Peyer's patch (tissue), 4 donors: ENCODE measurements at regions not wholly inside any gene's neighbourhood (a gene's known extent, or its start where the extent isn't known, plus 50 kb on each side); places are given as distances from the start of the nearest gene placed in this dataset.

Experiments
- DNase-seq, 3 donors: peaks; one replicate each; pipeline ENCODE4 v3.0.0-alpha.2; 2017 to 2019
- H3K27ac ChIP-seq, 4 donors: fragments of 200-600 bp; sonication (generic); one replicate each; pipeline ENCODE4 v1.5.1; 2016 to 2019
- H3K27me3 ChIP-seq, 2 donors: fragments of 200-600 bp; sonication (generic); one replicate each; pipeline ENCODE4 v1.5.1; 2019
- H3K36me3 ChIP-seq, 3 donors: fragments of 200-600 bp; sonication (generic); one replicate each; pipeline ENCODE4 v1.5.1; 2016 to 2019
- H3K4me1 ChIP-seq, 4 donors: fragments of 200-600 bp; sonication (generic); one replicate each; pipeline ENCODE4 v1.5.1; 2016 to 2019
- H3K4me3 ChIP-seq, 4 donors: fragments of 200-600 bp; sonication (generic); 1 replicate in 3 of 4; 2 replicates in 1 of 4; pipeline ENCODE4 v1.5.1; 2016 to 2019; ENCODE audit warnings: mild to moderate bottlenecking in 1 of 4
- H3K9me3 ChIP-seq, 4 donors: fragments of 200-600 bp; sonication (generic); one replicate each; pipeline ENCODE4 v1.5.1; 2016 to 2019; ENCODE audit warnings: mild to moderate bottlenecking in 1 of 4
- POLR2A ChIP-seq, 2 donors: fragments of 450-650 bp; IDR thresholded peaks; one replicate each; pipeline ENCODE4 v1.5.1; 2017; ENCODE audit warnings: antibody characterized with exemption in 2 of 2, mild to moderate bottlenecking in 2 of 2, moderate library complexity in 2 of 2
- TF ChIP-seq, protein P1 (sequence below), 6 experiments: fragments of 450-650 bp in 4 of 6; fragments of 200-600 bp in 2 of 6; sonication (generic) in 1 of 6; IDR thresholded peaks; one replicate each; pipeline ENCODE4 v1.5.1; 2017 to 2019; ENCODE audit warnings: antibody characterized with exemption in 6 of 6, mild to moderate bottlenecking in 3 of 6, moderate library complexity in 1 of 6

DNA sequence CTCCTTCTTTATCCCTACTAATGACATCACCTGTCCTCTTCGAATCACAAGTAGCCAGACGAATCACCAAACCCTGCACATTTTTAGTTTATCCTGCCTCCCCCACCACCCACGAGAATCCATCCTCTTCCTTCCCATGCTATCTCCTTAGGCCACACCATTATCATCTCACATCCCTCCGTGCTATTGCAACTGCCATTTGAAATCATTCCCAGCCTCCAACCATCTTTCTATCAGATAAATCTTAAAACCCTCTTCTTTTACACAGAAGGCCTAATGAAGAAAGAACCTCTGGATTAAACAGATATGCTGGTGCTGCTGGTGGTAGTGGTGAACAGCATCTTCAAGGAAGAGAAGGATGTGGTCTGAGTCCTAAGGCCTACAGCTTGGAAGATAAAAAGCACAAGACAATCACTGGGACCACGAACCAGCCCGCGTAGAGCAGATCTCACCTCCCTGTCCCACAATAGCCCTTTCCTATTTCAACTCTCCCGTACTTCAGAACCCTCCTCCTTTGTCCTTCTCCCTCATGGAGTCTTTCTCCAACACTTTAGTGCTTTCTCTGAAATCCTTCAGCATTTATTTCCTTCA is 403.1 kb downstream of the SFMBT2 start:
- no peaks in the 10 kb centered on the region for H3K36me3 ChIP-seq
- no peak for DNase-seq
- no peak overlapping the region for H3K4me3 ChIP-seq
- H3K4me1 ChIP-seq, result no peaks in the 10 kb centered on the region
- no peak for TF ChIP-seq POLR2A (IDR thresholded peaks at IDR 0.05)
- H3K27me3 ChIP-seq, result no peaks in the 10 kb centered on the region
- no peaks in the 10 kb centered on the region for H3K9me3 ChIP-seq
- H3K27ac ChIP-seq, result no peak overlapping the region

DNA sequence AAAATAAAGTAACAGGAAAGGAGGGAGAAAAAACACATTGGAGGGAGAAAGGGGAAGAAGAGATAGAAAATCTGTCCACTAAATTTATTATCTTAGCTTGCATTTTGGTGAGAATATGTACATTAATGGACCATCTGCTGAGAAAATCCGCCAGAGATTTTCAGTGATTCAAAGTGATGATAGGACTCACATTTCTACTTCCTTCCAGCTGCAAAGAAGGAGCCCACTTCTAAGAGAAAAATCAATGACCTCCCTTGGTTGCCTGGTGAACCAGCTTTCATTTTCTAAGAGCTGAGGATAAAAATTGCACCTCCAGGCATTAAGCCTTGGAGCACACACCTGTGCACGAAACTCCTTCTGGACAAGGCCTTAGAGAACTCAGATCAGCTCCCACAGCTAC is 404.3 kb downstream of the SFMBT2 start:
- H3K27ac ChIP-seq, result no peak overlapping the region
- no peak for DNase-seq
- H3K4me3 ChIP-seq, result no peak overlapping the region
- H3K4me1 ChIP-seq, result no peaks in the 10 kb centered on the region
- H3K9me3 ChIP-seq, result no peaks in the 10 kb centered on the region
- H3K27me3 ChIP-seq, result no peaks in the 10 kb centered on the region
- TF ChIP-seq, protein P1, sequence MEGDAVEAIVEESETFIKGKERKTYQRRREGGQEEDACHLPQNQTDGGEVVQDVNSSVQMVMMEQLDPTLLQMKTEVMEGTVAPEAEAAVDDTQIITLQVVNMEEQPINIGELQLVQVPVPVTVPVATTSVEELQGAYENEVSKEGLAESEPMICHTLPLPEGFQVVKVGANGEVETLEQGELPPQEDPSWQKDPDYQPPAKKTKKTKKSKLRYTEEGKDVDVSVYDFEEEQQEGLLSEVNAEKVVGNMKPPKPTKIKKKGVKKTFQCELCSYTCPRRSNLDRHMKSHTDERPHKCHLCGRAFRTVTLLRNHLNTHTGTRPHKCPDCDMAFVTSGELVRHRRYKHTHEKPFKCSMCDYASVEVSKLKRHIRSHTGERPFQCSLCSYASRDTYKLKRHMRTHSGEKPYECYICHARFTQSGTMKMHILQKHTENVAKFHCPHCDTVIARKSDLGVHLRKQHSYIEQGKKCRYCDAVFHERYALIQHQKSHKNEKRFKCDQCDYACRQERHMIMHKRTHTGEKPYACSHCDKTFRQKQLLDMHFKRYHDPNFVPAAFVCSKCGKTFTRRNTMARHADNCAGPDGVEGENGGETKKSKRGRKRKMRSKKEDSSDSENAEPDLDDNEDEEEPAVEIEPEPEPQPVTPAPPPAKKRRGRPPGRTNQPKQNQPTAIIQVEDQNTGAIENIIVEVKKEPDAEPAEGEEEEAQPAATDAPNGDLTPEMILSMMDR (IDR thresholded peaks at IDR 0.05), result no peak
- no peak for TF ChIP-seq POLR2A (IDR thresholded peaks at IDR 0.05)
- H3K36me3 ChIP-seq, result no peaks in the 10 kb centered on the region

DNA sequence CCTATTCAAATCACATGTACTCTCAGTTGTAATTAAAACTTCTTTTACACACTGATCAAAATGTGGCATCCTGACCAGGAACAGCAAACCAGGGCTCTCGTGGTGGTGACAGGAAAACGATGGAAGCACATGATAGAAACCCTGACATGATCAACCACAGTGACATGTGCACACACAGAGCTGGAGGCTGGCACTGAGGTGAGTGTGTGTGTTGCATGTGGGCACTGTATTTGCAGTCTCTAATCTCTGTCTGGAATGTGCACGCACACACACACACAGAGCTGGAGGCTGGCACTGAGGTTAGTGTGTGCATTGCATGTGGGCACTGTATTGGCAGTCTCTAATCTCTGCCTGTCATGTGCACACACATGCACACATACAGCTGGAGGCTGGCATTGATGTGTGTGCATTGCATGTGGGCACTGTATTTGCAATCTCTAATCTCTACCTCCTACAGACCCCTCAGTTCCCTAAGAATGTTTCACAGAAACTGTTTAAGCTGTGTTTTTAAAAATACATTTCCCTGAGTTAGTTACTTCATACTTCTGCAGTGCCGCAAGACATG is 406.9 kb downstream of the SFMBT2 start:
- TF ChIP-seq POLR2A (IDR thresholded peaks at IDR 0.05), result no peak
- TF ChIP-seq, protein P1 (IDR thresholded peaks at IDR 0.05), result no peak
- Histone ChIP-seq H3K27me3 (no peaks in the 10 kb centered on the region), H3K9me3 (no peaks in the 10 kb centered on the region), H3K36me3 (no peaks in the 10 kb centered on the region), H3K4me3 (no peak overlapping the region), H3K27ac (no peak overlapping the region), H3K4me1 (no peaks in the 10 kb centered on the region)
- no peak for DNase-seq

DNA sequence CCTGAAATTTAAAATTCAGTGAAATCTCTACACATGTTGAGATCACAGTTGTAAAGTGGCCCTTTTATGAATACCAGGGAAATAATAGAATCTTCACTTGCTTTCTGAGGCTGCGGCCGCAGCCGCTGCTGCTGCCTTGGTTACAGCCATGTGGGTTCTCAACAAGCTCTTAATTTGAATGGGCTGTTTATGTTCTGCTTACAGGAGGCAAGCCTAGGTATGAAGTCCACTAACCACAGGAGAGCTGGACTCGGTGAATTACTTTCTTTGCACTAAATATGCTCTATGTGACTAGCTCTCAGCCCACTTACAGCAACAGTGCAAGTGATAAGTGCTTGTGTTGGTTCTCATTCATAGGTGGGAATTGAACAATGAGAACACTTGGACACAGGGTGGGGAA is 410.8 kb downstream of the SFMBT2 start:
- TF ChIP-seq, protein P1 (IDR thresholded peaks at IDR 0.05), result no peak
- no peak for TF ChIP-seq POLR2A (IDR thresholded peaks at IDR 0.05)
- Histone ChIP-seq H3K27ac (no peak overlapping the region), H3K4me3 (no peak overlapping the region), H3K27me3 (no peaks in the 10 kb centered on the region), H3K36me3 (no peaks in the 10 kb centered on the region), H3K9me3 (no peaks in the 10 kb centered on the region), H3K4me1 (no peaks in the 10 kb centered on the region)
- DNase-seq, result no peak

DNA sequence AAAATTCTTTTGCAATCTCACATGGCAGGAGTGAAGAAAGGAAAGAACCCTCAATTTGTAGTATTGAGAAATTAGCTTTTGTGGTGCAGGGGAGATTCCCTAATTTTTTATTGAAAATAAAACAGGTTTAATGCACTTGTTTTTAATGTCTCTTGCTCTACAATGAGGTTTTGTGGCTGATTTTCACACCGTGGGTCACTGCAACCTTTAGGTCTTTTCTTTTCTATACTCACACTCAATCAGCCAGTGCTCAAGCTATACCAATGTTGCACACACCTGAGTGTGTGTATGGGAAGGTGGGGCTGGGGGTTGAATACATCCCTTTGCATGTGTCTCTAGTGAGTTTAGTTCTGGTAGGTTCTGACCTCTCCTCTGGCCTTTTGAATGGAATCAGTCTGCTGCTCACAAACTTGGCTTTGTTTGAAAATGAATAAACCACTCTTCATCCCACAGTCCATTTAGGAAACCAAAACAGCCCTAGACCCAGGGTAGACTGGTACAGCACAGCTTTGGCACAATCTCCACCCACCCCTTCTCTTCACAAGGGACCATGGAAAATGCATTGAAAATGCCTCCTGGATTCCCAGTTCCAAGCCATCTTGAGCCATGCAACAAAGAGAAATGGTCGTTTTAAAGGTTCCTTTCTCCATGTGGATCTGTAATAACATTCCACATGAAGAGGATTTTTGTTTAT is 411.5 kb downstream of the SFMBT2 start:
- Histone ChIP-seq H3K9me3 (no peaks in the 10 kb centered on the region), H3K27ac (no peak overlapping the region), H3K4me3 (no peak overlapping the region), H3K27me3 (no peaks in the 10 kb centered on the region), H3K36me3 (no peaks in the 10 kb centered on the region), H3K4me1 (no peaks in the 10 kb centered on the region)
- DNase-seq, result no peak
- no peak for TF ChIP-seq POLR2A (IDR thresholded peaks at IDR 0.05)
- TF ChIP-seq, protein P1 (IDR thresholded peaks at IDR 0.05), result no peak

DNA sequence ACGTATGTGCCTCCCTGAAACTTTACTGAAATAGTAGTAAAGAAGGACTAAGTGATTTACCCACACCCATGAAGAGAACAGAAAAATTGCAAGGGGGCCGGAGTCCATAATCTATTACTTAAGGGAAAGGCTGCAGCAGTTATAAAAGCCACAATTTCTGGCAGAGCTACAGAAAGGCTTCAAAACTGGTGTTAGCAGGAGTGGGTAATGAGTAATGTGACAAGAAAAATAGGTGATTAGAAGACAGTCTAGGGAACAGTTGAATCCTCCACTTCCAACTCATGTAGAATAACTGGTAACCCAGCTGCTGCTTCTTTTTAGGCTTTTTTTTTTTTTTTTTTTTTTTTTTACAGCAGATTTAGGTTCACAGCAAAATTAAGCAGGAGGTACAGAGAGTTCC is 413.3 kb downstream of the SFMBT2 start:
- TF ChIP-seq POLR2A (IDR thresholded peaks at IDR 0.05), result no peak
- TF ChIP-seq, protein P1 (IDR thresholded peaks at IDR 0.05), result no peak
- H3K36me3 ChIP-seq, result no peaks in the 10 kb centered on the region
- H3K9me3 ChIP-seq, result no peaks in the 10 kb centered on the region
- H3K4me1 ChIP-seq, result no peaks in the 10 kb centered on the region
- H3K27ac ChIP-seq, result no peak overlapping the region
- no peaks in the 10 kb centered on the region for H3K27me3 ChIP-seq
- H3K4me3 ChIP-seq, result no peak overlapping the region
- no peak for DNase-seq
